Left colon (tissue), 2 donors: ENCODE measurements at regions not wholly inside any gene's neighbourhood (a gene's known extent, or its start where the extent isn't known, plus 50 kb on each side); places are given as distances from the start of the nearest gene placed in this dataset.

Experiments
- ATAC-seq: fragments of 200-7000 bp; cut with Tn5 transposase; one replicate; pipeline ENCODE4 v1.9.1; 2020; ENCODE audit warnings: mild to moderate bottlenecking, moderate library complexity
- DNase-seq, 2 donors: peaks; one replicate each; pipeline ENCODE4 v3.0.0-alpha.2; 2020
- intact Hi-C, 2 donors: fragments of 100-400 bp; cut with DNase I in 1 of 2; cut with micrococcal nuclease in 1 of 2; formaldehyde crosslinking; loops; one replicate each; pipeline versions ENCODE4 v1.11.2 to v1.14.0; 2022; cut with DNase I, micrococcal nuclease
- donor health status: DM: no; HTN: no; CAD: no.
- donor health status: DM: yes; HTN: yes; CAD: no.

DNA sequence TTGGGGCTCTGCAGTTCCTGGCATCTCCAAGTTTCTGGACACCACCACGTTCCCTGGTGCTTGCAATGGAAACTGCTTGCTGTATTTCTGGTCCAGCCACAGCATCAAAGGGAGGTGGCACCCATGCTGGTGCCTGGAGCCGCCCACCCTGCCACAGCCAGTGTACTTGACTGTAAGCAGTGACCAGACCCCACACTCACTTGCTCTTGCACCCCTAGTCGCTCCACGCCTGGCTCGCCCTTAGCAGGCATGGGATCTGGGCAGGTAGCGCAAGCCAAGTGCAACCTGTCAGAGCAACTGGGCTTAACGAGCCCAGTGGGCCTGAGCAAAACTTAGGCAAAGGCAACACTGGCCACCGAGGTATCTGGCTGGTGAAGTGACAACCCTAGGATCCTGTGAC is 648.2 kb upstream of the PCDH9 start:
- ATAC-seq: no peak
- intact Hi-C loops: no loop called here
- no peak for DNase-seq

DNA sequence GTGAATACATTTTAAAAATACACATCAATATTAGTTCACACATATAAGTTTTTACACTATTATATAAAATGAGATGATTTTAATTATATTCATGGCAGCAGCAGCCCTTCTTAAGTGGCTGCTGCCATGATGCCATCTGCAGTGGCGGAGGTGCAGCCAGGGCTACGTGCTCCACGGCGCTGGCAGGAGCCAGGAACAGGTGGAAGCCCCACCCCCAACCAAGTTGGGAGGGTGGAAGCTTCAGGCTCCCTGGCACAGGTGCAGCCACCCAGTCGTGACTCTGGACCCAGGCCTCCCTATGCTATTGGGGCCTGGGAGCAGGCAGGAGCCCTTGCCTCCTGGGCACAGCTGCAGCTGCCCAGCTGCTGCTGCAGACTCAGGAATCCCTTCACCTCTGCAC is 646.9 kb upstream of the PCDH9 start:
- intact Hi-C loops: no loop called here
- DNase-seq: no peak
- ATAC-seq: no peak

DNA sequence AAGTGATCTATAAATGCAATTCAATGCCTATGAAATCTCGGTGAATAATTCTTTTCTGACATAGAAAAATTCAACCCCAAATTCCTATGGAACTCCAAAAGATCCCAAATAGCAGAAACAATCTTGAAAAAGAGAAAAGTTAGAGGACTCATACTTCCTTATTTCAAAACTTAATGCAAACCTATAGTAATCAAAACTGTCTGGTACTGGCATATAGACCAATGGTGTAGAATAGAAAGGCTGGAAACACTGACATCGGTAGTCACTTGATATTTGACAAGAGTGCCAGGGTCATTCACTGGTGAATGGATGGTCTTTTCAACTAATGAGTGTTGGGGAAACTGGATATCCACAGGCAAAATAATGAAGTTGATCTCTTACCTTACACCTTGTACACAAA is 637.1 kb upstream of the PCDH9 start:
- intact Hi-C loops: no loop called here
- no peak for ATAC-seq
- no peak for DNase-seq

DNA sequence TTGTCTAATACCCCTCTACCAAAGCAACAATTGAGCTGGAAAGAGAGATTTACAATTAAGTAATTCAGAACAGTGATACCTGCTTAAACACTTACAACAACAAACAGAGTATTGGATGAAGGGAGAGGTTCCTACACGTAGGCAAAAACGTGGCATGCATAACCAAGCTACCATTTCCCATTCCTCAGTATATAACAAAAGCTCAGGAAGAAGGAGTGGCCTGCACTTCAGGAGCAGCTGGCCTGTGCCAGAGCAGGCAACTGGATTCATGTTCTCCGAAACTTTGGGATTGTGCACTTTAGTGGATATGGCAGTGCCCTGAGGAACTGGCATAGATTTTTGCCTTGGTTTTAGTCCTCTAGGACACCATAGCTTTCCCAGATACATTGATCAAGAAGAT is 630.2 kb upstream of the PCDH9 start:
- no peak for DNase-seq
- ATAC-seq: no peak
- intact Hi-C loops: no loop called here

DNA sequence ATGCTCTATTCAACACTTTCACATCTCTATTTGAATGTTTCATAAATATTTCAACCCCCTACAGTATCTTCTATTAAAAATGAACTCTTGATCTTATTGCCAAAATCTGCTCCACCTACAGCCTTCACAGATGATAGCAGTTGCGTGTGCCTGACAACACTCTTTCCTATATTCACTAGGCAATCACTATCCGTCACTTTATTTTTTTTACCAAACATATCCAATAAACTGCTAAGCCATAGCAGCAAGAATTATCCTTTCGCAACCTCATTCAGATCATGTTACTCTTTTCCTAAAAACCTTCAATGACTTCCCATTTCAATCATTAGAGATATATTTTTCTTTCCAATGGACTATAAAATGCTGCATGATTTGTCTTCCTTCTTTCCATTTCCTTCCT is 629.8 kb upstream of the PCDH9 start:
- DNase-seq (no peak), ATAC-seq (no peak)
- intact Hi-C loops: no loop called here

DNA sequence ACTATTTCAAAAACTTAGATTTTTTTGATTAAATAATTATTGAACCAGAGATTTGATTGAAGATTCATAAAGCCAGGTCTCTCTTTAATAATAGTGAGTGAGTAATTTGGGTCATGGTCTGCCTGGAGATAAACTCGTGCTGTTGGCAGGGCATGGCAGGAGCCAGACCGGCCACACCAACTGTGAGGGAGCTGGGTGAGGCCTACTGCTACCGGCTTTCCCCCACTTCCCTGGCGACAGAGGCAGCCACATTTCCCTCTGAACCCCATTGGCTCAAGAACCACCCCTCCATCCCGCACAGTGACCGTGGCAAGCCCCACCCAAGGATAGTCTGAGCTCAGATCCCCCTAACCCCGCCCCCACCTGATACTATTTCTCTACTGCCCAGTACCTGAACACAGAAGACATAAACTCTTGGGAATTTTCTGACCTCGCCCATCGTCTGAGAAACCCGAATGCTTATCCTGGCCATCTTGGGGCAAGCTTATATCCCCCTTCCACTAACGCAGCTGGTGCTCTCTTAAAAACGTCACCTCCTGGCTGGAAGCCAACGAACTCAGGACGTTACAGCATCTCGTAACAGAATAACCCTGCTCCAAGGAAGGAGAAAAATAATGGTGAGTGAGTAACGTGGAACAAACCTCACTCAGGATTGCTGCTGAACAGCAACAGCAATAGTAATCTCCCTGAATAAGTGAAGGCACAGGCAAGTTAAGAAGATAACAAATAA is 627.6 kb upstream of the PCDH9 start:
- DNase-seq: no peak
- intact Hi-C loops: no loop called here
- no peak for ATAC-seq

DNA sequence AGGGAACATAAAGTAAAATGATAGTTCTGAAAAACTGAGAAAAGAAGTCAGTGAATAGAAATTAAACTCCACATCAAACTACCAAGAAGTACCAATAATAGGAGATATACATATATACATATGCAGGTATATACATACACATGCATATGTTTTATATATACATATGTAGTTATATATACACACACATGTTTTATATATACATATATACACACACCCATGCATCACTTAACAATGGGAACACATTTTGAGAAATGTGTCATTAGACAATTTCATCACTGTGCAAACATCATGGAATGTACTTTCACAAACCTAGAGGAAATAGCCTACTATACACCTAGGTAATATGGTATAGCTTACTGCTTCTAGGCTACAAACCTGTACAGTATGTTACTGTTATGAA is 626.8 kb upstream of the PCDH9 start:
- DNase-seq (no peak), ATAC-seq (no peak)
- intact Hi-C loops: no loop called here

DNA sequence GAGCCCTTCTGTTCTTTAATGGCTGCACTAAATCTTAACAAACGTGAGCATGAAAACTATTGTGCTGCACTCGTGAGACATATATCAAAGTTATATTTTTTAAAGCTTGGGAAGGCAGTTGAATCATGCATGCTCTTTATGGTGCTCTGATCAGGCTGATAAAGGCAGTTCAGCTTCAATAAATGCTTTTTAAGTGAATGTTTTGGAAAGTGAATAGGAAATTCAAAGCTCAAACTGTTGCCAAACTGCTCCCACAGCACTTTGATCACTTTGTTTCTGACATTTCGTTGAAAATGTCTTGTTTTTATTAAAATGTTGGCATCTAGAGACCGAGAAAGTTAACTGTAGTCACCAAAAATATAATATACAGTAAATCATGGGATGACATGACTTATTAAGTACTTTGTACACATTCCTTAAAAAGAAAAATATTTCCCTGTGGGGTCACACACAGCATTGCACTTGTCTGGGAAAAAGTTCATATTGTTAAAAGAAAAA is 625.7 kb upstream of the PCDH9 start:
- DNase-seq (no peak), ATAC-seq (no peak)
- intact Hi-C loops: no loop called here

DNA sequence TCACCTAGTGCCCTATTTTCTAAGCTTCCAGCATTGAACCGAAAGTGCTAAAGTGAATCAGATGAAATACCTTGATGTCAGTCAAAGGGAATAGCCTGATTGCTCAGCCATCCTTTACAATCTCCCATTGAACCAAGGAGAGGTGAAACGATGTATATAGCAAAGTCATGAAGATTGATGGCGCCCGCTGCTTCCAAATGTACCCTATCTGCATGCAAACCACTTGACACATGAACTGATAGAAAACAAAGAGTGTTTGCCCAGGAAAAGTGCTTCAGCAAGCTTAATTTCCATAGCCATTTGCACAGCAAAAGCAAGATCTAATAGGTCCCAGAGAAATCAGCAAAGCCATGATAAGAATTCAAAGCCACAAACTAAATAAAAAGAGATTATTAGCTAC is 624.9 kb upstream of the PCDH9 start:
- ATAC-seq: no peak
- intact Hi-C loops: no loop called here
- no peak for DNase-seq

DNA sequence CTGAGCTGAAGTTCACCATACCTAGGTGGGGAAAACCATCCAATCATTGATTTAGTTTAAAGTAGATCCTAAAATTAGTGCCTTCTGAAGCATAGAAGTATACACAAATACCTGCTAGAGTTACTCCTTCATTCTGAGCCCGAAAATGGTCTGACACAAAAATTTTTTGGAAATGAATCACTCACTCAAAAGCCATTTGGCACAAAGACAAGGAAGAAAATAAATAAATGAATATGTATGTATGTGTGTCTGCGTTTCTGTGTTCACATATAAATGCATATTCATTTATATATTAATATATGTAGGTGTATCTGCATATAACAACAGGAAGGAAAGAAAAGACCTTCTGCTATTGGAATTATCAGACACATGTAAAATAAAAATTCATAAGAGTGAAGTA is 614.4 kb upstream of the PCDH9 start:
- ATAC-seq (no peak), DNase-seq (no peak)
- intact Hi-C loops: no loop called here

DNA sequence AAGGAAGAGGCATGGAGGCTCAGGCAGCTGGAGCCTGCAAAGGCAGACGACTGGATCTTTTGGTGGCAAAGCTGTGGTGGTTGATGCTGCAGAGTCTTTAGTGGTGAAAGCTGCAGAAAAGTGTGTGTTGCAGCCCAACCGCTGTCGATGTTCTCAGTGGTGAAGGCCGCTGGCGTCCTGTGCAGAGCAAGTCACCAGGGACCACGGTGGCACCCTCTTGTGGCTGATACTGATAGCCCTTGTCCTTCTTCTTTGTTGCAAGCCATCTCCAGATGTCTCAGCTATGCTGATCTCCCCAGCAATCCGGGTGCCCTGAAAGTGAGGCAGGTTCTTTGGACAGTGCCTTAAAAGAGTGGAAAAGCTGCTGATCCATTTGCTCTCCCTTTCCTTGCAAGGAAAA is 610.9 kb upstream of the PCDH9 start:
- no peak for DNase-seq
- intact Hi-C loops: no loop called here
- no peak for ATAC-seq

DNA sequence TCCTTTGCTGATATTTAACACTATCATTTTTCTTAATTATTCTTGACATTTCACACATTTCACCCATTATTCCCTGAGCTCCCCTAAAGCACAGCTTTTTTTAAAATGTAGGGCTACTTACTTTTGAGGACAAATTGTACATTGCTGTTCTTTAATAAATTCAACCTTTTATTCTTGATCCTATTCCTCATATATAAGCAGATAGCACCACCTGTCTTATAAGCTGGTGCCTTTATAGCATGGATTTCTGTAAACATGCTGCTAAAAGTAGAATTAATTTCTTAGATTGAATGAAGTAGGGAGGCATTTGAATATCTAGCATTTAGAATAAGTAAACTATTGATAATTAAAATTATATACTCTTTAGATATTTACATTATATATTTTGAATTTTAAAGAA is 603.4 kb upstream of the PCDH9 start:
- intact Hi-C loops: no loop called here
- ATAC-seq (no peak), DNase-seq (no peak)

DNA sequence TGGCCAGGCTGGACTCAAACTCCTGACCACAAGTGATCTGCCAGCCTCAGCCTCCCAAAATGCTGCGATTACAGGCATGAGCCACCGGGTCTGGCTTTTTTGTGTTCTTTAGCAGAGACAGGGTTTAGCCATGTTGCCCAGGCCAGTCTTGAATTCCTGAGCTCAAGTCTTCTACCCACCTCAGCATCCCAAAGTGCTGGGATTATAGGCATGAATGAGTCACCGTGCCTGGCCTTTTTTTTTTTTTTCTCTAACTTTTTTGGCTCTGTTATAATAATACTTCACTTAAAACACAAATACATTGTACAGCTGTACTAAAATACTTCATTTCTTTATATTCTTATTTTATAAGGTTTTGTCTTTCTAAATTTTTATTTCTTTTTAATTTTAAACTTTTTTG is 599.5 kb upstream of the PCDH9 start:
- intact Hi-C loops: no loop called here
- ATAC-seq: no peak
- DNase-seq: no peak

DNA sequence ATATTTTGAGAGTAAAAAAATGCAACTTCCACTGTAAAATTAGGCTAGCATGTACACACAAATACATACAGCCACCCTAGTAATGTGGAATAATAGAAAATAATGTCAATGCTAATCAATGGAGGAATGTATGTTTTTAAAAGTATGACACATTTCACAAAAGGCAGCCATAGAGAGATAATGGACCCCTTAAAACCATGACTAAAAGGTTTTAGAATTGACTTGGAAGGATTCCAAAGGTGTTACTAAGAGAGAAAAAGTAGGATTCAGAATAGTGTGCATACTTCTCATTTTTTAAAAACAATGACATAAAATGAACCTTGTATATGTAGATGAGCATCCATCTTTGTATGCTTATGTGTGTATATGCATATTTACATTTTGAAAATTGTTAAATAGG is 597.9 kb upstream of the PCDH9 start:
- DNase-seq (no peak), ATAC-seq (no peak)
- intact Hi-C loops: no loop called here

DNA sequence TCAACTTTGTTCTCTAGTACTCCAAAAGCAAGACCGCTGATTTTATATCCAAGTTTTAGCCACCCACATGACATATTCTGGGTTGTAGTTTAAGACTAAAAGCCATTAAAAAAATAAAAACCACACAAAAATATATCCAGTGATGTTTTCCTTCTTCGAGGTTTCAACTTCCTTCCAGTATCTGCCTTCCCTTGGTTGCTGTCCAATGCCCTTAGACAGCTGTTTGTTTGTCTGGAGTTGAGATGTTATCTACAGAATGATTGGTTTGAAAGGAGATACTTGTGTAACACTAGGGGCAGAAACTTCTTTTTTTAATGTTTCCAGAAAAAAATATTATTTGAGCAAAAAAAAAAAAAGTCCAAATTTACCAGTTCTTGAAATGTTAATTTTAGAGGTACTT is 591.5 kb upstream of the PCDH9 start:
- ATAC-seq (no peak), DNase-seq (no peak)
- intact Hi-C loops: no loop called here

DNA sequence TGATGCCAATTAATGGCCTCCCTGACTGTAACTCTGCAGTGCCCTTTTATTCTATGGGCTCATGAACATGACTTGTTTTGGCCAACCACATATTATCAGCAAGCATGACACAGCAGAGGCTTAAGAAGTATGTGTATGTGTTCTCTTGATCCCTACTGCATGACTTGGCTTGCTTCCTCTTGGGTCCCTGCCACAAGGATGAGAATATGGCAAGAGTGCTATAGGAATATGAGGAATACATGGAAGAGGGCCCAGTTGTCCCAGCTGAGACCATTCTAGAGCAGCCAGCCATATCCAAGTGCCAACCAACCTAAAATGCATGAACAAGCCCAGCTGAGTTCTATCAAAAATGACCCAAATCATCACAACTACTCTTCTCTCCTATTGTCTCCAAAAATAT is 576.7 kb upstream of the PCDH9 start:
- intact Hi-C loops: no loop called here
- ATAC-seq: no peak
- DNase-seq: no peak

DNA sequence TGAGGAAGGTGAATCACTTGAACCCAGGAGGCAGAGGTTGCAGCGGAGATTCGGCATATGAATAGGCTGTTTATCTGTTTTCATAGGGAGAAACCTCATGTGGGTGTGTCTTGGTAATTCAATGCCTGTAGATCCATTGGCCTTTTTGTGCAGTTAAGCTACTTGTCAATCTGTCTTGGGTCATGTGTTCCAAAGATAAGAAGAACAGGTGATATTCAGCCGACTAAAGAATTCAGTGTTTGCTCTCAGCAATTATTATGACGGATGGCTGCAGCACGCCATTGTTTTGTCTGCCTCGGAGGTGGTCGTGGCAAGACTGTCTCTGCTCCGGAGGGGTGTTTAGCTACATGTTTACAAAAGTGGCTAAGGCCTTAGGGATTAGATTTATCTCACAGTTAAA is 573.0 kb upstream of the PCDH9 start:
- intact Hi-C loops: no loop called here
- DNase-seq (no peak), ATAC-seq (no peak)

DNA sequence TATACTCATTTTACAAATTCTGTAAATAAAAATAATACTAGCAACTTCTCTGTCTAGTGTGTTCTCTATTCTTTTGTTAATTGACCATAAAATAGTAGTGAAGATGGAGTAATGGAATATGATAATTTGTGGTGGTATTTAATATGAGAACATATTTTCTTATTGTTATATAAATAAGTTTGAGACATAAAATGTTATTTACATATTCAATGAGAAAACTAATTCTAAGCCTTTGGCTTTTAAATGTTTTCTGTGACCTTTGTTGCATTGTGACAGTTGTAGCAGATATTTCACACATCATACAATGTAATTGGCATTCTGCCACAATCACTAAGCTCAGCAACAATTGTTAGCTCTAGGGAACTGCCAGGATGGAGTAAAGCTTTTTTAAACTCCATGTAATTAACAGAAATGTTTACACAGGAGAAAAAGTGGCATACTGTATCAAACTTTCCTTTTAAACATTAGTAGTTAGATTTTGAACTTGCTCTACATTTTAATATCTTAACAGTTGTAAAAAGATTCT is 562.1 kb upstream of the PCDH9 start:
- intact Hi-C loops: no loop called here
- DNase-seq: no peak
- no peak for ATAC-seq

DNA sequence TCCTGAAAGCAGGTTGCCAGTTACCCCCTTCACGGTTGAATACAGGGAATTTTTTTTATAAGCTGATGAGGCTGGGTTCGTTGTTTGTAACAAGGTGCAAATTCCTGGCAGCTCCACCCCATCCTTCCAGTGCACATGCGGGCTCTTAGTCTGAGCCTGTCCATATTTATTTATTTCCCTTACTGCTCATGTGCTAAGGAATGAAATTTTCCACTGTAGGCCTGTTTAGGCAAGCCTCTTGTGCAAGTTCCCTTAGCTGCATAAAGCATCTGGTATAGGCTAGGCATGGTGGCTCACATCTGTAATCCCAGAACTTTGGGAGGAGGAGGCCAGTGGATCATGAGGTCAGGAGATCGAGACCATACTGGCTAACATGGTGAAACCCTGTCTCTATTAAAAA is 560.9 kb upstream of the PCDH9 start:
- intact Hi-C loops: no loop called here
- ATAC-seq (no peak), DNase-seq (no peak)

DNA sequence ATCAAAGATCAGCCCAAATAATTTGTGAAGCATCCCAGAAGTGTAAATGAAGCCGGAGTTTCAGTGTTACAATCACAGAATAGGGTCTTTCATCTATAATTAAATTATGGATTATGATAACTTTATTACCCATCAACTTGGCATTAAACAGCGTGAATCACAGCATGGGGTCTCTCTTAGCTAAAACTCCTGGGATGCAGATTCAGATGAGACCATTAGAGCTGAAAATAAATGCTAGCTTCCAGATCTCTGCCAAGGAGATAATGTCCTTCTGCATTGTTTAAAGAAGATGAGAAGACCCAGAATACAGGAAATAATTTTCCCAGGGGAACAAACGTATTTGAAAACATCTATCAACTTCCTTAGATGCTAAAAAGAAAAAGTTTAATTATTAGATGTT is 546.0 kb upstream of the PCDH9 start:
- ATAC-seq: no peak
- DNase-seq: no peak
- intact Hi-C loops: no loop called here

DNA sequence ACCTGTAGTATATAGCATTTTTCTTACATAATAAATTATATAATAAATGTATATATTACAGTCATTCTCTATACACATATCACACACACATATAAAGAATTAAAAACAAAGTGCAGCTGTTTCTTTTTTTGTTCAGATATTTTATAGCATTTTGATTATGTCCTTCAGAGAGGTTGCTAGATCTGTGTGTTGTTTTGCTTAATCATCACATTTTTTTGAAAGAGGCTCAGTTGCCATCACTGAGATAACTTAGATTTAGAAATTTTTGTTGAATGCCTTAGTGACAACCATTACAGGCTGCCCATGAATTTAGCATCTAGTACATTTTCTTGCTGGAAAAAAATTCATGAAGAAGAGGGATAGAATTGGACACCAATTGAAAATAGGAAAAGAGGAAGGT is 545.2 kb upstream of the PCDH9 start:
- DNase-seq: no peak
- no peak for ATAC-seq
- intact Hi-C loops: no loop called here
